IgD-negative memory B cell (primary cell): ENCODE measurements at regions not wholly inside any gene's neighbourhood (a gene's known extent, or its start where the extent isn't known, plus 50 kb on each side); places are given as distances from the start of the nearest gene placed in this dataset.

Experiments used
- H3K27ac Mint-ChIP-seq, 3 donors: one replicate each; pipeline ENCODE4 v1.8.0; 2020 to 2022; ENCODE audit warnings: mild to moderate bottlenecking in 3 of 3, mixed read lengths in 3 of 3, moderate library complexity in 1 of 3
- H3K27me3 Mint-ChIP-seq: one replicate; pipeline ENCODE4 v1.8.0; 2021; ENCODE audit warnings: mixed read lengths
- H3K36me3 Mint-ChIP-seq: one replicate; pipeline ENCODE4 v1.8.0; 2020; ENCODE audit warnings: mild to moderate bottlenecking, mixed read lengths
- H3K4me1 Mint-ChIP-seq, 3 donors: one replicate each; pipeline ENCODE4 v1.8.0; 2020 to 2022; ENCODE audit warnings: mixed read lengths in 3 of 3, mild to moderate bottlenecking in 1 of 3
- H3K4me3 Mint-ChIP-seq, 4 donors: one replicate each; pipeline ENCODE4 v1.8.0; 2020 to 2022; ENCODE audit warnings: mild to moderate bottlenecking in 4 of 4, mixed read lengths in 4 of 4, moderate library complexity in 3 of 4
- H3K9me3 Mint-ChIP-seq, 3 donors: one replicate each; pipeline ENCODE4 v1.8.0; 2020 to 2021; ENCODE audit warnings: mixed read lengths in 3 of 3, mild to moderate bottlenecking in 1 of 3

GRCh38 chr13:22173610-22174009 lies 502.7 kb downstream of the FGF9 start:
- Mint-ChIP-seq H3K4me1 (peaks cover 0 to 3% (median 0%) of the 10 kb centered on the region in 3 donors), H3K36me3 (no peaks in the 10 kb centered on the region), H3K27me3 (peaks cover 2% of the 10 kb centered on the region)

DNA sequence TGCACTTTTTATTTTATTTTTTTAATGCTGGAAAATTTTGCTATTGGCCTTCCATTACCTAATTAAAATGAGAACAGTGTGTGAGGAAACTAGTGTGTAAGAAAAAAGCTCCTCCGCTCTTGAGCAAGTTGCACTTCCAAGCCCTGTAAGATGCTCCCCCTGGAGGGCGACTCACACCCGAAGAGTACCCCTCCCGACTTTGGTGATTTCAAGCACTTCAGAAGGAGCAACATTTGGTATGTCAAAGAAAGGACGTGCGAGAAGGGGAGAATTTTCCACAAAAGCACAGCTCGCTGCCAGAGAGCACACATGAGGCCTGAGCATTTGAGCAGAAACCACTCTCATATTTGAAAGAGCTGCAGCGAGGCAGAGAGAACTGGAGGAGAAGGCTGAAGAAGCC lies 504.4 kb downstream of the FGF9 start:
- Mint-ChIP-seq H3K4me1 (no peaks in the 10 kb centered on the region), H3K36me3 (no peaks in the 10 kb centered on the region), H3K27ac (no peak overlapping the region), H3K4me3 (no peak overlapping the region), H3K27me3 (peaks cover 2% of the 10 kb centered on the region), H3K9me3 (no peaks in the 10 kb centered on the region)

More at GRCh38 chr13:22173610-22174009, 502.7 kb downstream of the FGF9 start:
- H3K27ac Mint-ChIP-seq: no peak overlapping the region
- H3K4me3 Mint-ChIP-seq: no peak overlapping the region
- H3K9me3 Mint-ChIP-seq: no peaks in the 10 kb centered on the region

- Mint-ChIP-seq H3K4me1 (no peaks in the 10 kb centered on the region), H3K4me3 (no peak overlapping the region), H3K27me3 (peaks cover 2% of the 10 kb centered on the region), H3K36me3 (no peaks in the 10 kb centered on the region), H3K9me3 (peaks cover 0 to 2% (median 0%) of the 10 kb centered on the region in 3 donors), H3K27ac (no peak overlapping the region)
These were observed 504.9 kb downstream of the FGF9 start for GRCh38 chr13:22175815-22176214.

GRCh38 chr13:22176968-22177520 lies 506.2 kb downstream of the FGF9 start:
- Mint-ChIP-seq H3K36me3 (no peaks in the 10 kb centered on the region), H3K4me1 (no peaks in the 10 kb centered on the region), H3K27ac (no peak overlapping the region), H3K9me3 (peaks cover 0 to 2% (median 2%) of the 10 kb centered on the region in 3 donors), H3K27me3 (peaks cover 2% of the 10 kb centered on the region), H3K4me3 (no peak overlapping the region)

GRCh38 chr13:22178878-22179277 lies 508.0 kb downstream of the FGF9 start:
- Mint-ChIP-seq H3K9me3 (peaks cover 0 to 3% (median 2%) of the 10 kb centered on the region in 3 donors), H3K4me3 (no peak overlapping the region), H3K4me1 (no peaks in the 10 kb centered on the region), H3K27ac (no peak overlapping the region), H3K36me3 (no peaks in the 10 kb centered on the region), H3K27me3 (peaks cover 2% of the 10 kb centered on the region)

DNA sequence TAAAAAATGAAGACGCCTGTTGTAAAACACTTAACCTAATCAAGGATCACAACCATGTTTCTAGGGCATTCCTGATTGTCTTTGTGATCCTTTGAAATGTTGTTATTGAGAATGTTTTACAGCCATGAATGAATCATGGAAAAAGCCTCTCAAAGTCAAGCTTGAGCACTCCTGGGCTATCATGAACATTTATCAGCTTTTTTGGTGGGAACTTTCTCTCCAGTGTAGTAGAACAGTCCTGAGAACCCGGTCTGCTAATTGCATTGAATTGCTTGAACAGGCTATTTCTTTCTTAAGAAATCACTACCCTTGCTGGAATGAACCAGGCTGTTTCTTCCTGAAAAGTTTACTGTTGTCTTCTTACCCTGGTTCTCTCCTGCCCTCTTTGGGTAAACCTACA lies 516.5 kb downstream of the FGF9 start:
- Mint-ChIP-seq H3K9me3 (peaks cover 0 to 2% (median 0%) of the 10 kb centered on the region in 3 donors), H3K27ac (no peak overlapping the region), H3K4me1 (peaks cover 0 to 4% (median 0%) of the 10 kb centered on the region in 3 donors), H3K4me3 (no peak overlapping the region), H3K27me3 (peaks cover 1% of the 10 kb centered on the region), H3K36me3 (no peaks in the 10 kb centered on the region)

DNA sequence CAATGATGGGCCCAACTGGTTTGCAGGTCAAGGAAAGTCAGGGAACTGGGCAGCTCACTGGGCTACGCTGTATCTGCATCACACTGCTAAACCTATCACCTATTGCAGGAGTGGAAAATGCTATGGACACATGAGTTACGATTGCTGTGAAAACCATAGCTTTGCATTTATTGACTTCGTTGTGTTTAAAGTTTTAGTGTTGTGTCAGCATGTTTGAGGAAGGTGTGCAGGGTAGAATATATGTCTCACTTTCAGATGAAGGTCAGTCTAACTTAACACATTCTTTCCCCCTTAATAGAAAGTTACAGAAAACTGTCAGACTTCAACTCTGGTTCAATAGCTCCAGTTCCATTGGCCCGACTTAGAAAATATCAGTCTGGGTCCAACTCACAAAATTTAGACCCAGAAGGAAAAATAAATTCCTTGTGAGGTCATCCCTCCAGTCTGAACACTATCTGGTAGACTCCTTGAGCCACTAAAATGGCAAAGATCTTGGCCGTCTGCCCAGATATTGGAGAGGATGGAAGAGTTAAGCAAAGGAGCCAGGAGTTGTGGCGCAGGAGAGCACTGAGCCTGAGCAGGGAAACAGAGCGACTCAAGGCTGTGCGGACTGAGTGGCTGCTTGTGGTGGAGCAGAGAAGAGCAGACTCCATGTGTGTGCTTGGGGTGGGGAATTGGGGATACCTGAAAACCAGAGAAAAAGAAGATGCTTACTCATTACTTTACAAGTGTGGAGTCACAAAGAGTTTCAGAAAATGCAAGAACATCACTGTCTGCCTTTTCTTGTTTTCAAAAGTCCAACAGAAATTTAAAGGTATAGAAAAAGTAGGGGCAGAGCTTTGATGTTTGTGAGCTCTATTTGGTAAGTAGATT lies 518.5 kb downstream of the FGF9 start:
- peaks cover under 1% of the 10 kb centered on the region for H3K27me3 Mint-ChIP-seq
- H3K9me3 Mint-ChIP-seq: peaks cover 0 to 4% (median 0%) of the 10 kb centered on the region in 3 donors
- H3K27ac Mint-ChIP-seq: no peak overlapping the region
- no peak overlapping the region for H3K4me3 Mint-ChIP-seq
- H3K4me1 Mint-ChIP-seq: peaks cover 0 to 4% (median 0%) of the 10 kb centered on the region in 3 donors
- H3K36me3 Mint-ChIP-seq: no peaks in the 10 kb centered on the region

- Mint-ChIP-seq H3K27ac (peak overlapping the region in 1 of 3 donors; percentile 35), H3K36me3 (peaks cover 2% of the 10 kb centered on the region), H3K4me1 (peaks cover 0 to 3% (median 0%) of the 10 kb centered on the region in 3 donors), H3K4me3 (no peak overlapping the region), H3K9me3 (peaks cover 0 to 2% (median 0%) of the 10 kb centered on the region in 3 donors), H3K27me3 (no peaks in the 10 kb centered on the region)
These were observed 522.2 kb downstream of the FGF9 start for GRCh38 chr13:22193070-22193469.

GRCh38 chr13:22194106-22194805 lies 523.4 kb downstream of the FGF9 start:
- Mint-ChIP-seq H3K4me3 (no peak overlapping the region), H3K27me3 (no peaks in the 10 kb centered on the region), H3K36me3 (peaks cover 2% of the 10 kb centered on the region), H3K9me3 (peaks cover 0 to 2% (median 0%) of the 10 kb centered on the region in 3 donors), H3K27ac (no peak overlapping the region), H3K4me1 (peaks cover 0 to 6% (median 0%) of the 10 kb centered on the region in 3 donors)

DNA sequence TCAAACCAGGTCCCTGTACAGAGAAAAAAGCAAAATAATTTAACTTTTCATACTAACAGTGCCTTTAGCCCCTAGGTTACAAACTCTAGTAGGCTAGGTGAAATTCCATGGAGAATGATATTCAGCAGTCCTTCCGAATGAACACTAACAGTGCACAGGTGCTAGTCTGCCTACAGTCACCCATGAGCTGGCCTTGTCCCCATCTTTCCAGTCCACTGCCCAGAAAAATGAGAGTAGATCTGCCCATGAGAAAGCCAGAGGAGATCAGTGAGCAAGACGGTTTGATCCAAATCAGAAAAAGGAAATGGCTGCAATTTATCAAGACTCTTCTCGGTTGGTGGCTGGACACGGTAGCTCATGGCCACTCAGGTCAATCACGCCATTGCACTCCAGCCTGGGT lies 524.9 kb downstream of the FGF9 start:
- no peaks in the 10 kb centered on the region for H3K27me3 Mint-ChIP-seq
- no peak overlapping the region for H3K27ac Mint-ChIP-seq
- peaks cover 0 to 6% (median 0%) of the 10 kb centered on the region in 3 donors for H3K4me1 Mint-ChIP-seq
- no peak overlapping the region for H3K4me3 Mint-ChIP-seq
- H3K36me3 Mint-ChIP-seq: peaks cover 2% of the 10 kb centered on the region
- peaks cover 0 to 2% (median 0%) of the 10 kb centered on the region in 3 donors for H3K9me3 Mint-ChIP-seq

DNA sequence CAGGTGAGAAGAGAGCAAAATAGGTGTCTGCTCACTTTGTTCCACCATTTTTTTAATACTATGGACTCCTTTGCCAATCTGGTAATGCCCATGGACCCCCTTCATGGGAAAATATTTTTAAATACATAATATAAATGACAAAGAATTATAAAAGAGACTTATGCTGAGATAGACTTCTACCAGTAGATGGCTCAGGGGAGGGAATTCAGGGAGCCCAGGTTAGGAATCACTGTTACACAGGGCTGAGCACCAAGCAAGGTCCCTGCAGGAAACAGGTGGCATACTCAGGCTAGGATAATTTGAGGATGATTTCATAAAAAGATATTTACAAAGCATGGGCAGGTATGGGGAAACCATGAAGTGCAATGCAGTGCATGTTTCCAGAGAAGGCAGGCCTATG lies 525.9 kb downstream of the FGF9 start:
- peaks cover 2% of the 10 kb centered on the region for H3K36me3 Mint-ChIP-seq
- H3K9me3 Mint-ChIP-seq: peaks cover 0 to 2% (median 0%) of the 10 kb centered on the region in 3 donors
- peaks cover 0 to 6% (median 0%) of the 10 kb centered on the region in 3 donors for H3K4me1 Mint-ChIP-seq
- H3K27me3 Mint-ChIP-seq: no peaks in the 10 kb centered on the region
- no peak overlapping the region for H3K27ac Mint-ChIP-seq
- peak overlapping the region in 1 of 4 donors; percentile 32 for H3K4me3 Mint-ChIP-seq

GRCh38 chr13:22198001-22198400 lies 527.1 kb downstream of the FGF9 start:
- H3K27ac Mint-ChIP-seq: no peak overlapping the region
- peaks cover 0 to 6% (median 0%) of the 10 kb centered on the region in 3 donors for H3K4me1 Mint-ChIP-seq

GRCh38 chr13:22198641-22199217 lies 527.9 kb downstream of the FGF9 start:
- Mint-ChIP-seq H3K36me3 (peaks cover 2% of the 10 kb centered on the region), H3K27ac (no peak overlapping the region), H3K4me1 (peaks cover 0 to 6% (median 0%) of the 10 kb centered on the region in 3 donors), H3K9me3 (no peaks in the 10 kb centered on the region), H3K4me3 (no peak overlapping the region), H3K27me3 (no peaks in the 10 kb centered on the region)

More at GRCh38 chr13:22198001-22198400, 527.1 kb downstream of the FGF9 start:
- Mint-ChIP-seq H3K4me3 (no peak overlapping the region), H3K27me3 (no peaks in the 10 kb centered on the region), H3K9me3 (peaks cover 0 to 2% (median 0%) of the 10 kb centered on the region in 3 donors), H3K36me3 (peaks cover 2% of the 10 kb centered on the region)

- no peak overlapping the region for H3K27ac Mint-ChIP-seq
- peaks cover 0 to 5% (median 3%) of the 10 kb centered on the region in 3 donors for H3K9me3 Mint-ChIP-seq
- H3K4me3 Mint-ChIP-seq: no peak overlapping the region
- H3K4me1 Mint-ChIP-seq: peaks cover 0 to 6% (median 0%) of the 10 kb centered on the region in 3 donors
- H3K27me3 Mint-ChIP-seq: no peaks in the 10 kb centered on the region
- peaks cover 2% of the 10 kb centered on the region for H3K36me3 Mint-ChIP-seq
These were observed 529.6 kb downstream of the FGF9 start for GRCh38 chr13:22200440-22200839.
